GM21447 (cell line): ENCODE measurements at regions not wholly inside any gene's neighbourhood (a gene's known extent, or its start where the extent isn't known, plus 50 kb on each side); places are given as distances from the start of the nearest gene placed in this dataset.

ENCODE experiments used
- ATAC-seq: cut with Tn5 transposase; IDR thresholded peaks from one replicate; pipeline ENCODE4 v1.9.1; 2021; ENCODE audit not compliant: unreplicated experiment

DNA sequence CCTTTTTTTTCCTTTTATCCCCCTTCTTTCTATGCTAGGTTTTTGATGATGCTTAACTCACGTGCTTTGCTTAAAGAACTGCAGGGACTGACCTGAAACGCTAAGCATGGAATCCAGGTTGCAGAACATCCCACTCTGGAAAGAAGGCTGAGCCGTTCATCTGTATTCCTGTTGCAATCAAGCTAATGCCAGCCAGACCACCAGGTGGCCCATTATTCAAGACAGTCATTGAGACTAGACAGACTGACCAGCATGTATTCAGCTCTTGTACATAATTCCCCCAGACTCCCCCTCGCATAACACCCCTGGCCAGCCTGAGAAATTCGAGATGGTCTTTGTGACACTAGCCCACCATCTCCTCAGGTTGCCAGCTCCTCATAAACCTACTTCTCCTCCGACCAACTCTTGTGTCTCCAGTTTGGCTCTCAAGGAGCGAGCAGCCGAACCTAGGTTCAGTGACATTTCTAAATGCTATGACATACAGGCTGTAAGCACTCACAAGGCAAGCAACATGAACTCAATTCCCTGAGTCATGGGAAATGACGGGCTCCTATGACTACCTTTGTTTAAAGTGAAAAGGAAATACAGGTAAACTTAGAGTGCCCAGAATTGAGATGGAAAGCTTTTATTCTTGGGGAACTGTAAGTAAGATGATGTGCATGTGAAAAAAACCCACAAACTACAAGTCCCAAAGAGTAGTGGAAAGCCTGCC lies 309.3 kb upstream of the CDYL start:
- no peak for ATAC-seq

DNA sequence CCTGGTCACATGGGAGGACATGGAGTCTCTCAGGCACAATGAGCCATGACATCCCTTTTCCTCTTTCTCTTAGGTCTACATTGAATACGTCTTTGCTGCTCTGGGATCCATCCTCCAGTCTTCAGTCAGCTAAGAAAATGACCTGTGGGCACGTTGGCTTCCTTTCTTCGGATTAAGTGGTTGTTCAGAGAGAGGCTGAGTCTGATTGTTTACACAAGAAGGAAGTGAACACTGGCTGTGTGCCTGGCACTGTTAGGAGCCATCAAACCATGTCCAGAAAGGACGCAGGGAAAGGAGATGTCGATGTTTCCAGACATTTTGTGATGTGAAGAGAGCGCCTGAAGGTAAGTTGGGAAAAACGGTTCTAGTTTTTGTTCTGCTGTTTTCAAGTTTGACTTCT lies 309.9 kb upstream of the CDYL start:
- no peak for ATAC-seq

- ATAC-seq: no peak
Observed at GRCh38 chr6:4464638-4465037, 311.6 kb upstream of the CDYL start.

DNA sequence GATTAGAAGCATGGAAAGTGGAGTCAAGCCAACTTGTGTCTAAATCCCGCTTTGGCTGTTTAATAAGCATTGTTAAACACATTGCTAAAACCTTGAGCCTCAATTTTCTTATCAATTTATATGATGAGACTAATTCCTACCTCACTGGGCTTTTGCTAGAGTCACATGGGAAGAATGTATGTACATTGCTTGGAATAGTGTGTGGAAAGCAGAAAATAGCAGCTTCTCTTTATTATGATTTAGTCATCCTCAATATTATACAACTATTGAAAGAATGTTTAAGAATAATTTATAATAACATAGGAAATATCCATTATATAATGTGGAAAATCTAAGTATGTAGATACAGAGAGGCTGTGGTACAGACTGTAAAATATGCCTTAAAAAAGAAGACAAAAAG lies 313.0 kb upstream of the CDYL start:
- ATAC-seq: no peak

DNA sequence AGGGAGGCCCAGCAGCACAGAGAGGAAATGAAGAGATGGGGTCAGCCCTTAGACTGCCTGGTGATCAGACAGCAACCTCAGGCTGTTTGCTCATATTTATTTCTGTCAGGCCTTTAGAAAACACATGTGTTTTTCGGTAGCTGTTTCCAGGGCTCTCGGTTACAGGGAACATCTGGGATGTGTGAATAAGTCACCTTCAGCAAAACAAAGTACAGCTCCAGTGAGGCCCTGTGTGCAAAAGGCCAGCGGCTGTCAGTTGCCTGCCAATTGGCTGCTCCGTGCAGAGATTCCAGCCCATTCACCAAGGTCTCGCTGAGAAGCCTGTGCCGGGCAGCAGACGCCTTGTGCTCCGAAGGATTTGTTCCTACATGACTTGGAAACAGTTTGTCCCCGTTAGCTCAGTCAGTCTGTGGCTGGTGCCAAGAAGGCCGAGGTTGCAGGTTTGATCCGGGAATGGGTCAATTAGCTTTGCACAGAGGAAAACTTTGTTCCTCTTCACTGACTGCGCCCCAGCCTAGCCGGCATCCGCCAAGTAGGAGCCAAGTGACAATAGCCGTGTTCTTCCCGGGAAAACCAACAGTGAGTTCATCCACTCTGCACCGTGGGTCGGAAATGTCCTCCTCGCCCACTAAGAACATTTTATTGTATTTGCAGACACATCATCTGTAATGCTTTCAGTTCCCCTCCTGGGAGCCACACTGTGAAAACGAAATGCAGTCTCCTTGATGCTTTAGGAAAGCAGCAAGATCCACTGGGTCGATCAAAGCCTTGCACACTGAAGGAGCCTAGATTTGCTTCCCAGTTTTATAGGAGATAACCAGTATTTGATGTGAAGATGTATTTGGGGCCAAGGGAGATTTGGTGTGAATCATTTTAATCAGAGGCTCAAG lies 315.4 kb upstream of the CDYL start:
- ATAC-seq: no peak

- ATAC-seq: no peak
Observed at GRCh38 chr6:4459996-4460395, 316.2 kb upstream of the CDYL start.

DNA sequence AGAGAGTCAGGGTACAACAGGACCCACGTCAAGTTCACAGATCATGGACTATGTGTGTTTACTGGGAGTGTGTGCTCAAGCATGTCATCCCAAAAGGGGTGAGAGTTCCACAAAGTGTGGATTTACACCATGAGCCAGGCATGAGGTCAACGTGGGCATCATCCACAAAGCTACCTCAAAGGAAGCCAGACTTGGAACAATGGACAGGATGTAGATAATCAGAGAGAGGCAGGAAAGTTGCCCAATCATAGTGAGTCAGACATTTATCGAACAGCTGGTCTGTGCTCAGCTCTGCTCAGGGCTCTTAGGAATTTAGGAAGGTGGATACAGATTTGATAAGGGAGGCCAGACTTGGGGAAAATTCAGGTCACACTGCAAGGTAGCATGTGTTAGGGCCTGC lies 317.2 kb upstream of the CDYL start:
- ATAC-seq: no peak

GRCh38 chr6:4451718-4452117 lies 316.3 kb upstream of the ECI2 start:
- ATAC-seq: no peak

DNA sequence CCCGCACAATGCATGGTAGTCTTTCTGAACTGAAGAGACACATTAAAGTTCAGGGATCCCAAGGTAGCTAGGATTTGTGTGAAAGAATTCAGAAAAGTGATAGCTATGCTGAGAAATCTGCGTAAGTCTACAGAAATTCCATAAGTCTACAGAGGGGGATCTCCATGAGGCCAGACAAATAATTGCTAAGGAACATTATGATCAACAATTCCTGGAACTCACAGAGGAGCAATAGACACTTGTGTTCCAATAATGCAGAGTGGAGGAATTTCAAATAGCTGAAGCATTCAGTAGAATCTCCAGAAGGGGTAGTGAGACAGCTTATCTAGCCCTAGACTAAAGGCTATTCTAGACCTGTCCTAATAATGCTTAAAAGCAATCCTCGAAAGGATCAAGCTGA lies 315.7 kb upstream of the ECI2 start:
- ATAC-seq: no peak

GRCh38 chr6:4450237-4450636 lies 314.9 kb upstream of the ECI2 start:
- ATAC-seq: no peak

DNA sequence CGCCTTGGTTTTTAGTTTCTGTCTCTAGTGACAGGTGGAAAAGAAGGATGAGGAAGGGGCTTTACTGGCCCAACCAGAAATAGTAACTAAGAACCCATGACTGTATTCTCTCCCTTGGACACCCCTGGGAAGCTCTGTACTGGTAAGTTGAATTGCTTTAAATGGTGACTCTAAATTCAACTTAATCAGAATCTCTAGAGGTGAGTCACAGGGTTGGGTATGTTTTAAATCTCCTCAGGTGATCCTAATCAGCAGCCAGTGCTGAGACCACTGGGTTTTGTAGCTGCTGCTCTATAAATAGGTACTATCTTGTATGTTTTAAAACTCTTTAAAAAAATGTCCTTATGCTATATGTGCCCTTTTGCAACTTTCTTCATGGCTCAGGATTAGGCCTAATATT lies 314.0 kb upstream of the ECI2 start:
- ATAC-seq: no peak

DNA sequence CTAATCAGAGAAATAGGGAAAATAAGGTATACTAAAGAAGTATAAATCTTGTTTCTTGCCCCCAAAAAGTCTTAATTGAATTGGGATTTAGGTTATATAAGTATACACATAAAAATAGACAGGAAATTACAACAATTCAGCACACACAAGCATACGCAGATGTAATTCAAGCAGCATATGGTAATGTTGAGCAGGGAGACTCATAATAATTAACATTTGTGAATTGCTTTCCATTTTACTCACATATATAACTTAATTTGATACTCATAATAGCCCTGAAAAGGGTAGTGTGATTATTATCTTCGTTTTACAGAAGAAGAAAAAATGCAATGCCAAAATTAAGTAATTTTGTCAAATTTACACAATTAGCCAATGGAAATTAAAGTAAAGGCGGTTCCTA lies 313.5 kb upstream of the ECI2 start:
- no peak for ATAC-seq

- ATAC-seq: no peak
Observed at GRCh38 chr6:4447639-4448330, 312.4 kb upstream of the ECI2 start.

DNA sequence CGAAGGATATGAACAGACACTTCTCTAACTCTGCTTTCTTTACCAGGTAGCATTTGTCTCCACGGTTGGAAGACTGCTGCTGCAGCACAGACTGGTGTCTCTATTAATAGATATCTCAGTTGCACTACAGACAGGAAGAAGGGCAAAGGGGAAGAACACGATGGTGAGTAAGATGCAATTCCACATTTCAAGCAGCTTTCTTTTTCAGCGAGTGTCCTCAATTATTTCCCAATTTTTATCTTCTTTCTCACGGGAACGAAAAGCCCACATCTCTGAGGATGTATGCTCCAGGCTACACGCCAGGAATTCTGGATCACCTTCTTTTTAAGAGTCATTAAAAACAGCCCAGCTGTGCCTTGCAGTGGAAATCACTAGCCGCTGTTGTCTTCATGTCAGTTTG lies 311.6 kb upstream of the ECI2 start:
- ATAC-seq: no peak

DNA sequence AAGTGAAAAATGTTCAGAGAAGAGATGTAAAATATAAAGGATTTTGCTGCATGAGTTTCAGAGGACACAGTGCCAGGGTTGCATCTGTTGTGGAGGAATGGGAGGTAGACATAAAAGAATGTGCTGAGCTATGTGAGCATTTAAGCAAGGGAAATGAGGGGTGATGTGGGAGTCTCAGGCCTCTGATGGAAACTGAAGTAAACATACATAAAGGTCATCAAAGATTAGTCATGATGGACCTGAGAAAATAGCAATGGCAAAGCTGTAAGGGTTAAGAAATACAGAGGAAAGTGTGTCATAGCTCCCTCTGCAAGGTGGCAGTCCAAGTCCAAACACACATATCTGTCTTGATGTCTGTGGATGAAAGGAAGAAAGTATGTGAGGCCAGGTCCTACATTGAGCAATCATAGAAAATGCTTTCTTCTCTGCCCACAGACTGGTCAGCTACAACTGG lies 306.6 kb upstream of the ECI2 start:
- no peak for ATAC-seq

DNA sequence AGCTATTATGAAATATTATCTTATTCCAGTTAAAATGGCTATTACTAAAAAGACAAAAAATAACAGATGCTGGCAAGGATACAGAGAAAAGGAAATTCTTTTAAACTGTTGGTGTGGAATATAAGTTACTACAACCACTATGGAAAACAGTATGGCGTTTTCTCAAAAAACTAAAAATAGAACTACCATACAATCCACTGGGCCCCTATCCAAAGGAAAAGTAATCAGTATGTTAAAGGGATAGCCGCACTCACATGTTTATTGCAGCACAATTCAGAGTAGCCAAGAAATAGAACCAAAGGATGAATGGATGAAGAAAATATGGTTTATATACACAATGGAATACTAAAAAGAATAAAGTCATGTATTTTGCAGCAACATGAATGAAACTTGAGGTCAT lies 303.8 kb upstream of the ECI2 start:
- ATAC-seq: no peak

GRCh38 chr6:4437342-4437741 lies 302.0 kb upstream of the ECI2 start:
- no peak for ATAC-seq

GRCh38 chr6:4435981-4436445 lies 300.6 kb upstream of the ECI2 start:
- ATAC-seq: no peak

DNA sequence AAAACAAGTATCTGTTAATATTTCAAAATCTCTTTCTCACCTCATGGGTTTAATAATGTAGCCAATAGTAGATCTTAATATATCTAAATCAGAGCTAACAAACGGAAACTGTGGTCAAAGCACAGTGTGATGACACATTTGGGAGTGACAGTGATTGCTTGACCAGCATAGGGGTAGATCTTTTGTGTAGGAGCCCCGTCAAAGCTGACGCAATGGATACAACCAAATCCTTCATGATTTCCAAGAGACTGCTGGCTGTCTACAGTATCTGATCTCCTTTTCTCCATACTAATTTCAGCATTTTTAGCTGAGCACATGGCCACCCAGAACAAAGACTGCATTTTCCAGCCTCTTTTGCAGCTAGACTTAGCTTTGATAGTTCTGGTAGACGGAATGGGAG lies 299.3 kb upstream of the ECI2 start:
- no peak for ATAC-seq

DNA sequence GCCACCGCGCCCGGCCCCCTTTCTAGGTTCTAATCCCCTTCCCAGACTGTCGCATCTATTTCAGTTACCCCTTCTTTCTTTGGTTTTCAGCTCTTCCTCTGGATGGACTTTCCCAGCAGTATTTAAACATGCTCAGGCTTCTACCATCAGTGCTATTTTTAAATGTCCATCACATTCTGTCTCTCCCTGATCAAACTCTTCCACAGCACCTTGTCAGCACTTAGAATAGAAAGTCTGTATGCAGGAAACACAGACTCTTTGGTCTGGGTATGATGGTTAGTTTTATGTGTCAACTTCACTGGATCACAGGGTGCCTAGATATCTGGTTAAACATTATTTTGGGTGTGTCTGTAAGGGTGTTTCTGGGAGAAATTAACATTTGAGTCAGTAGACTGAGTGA lies 297.8 kb upstream of the ECI2 start:
- ATAC-seq: no peak

DNA sequence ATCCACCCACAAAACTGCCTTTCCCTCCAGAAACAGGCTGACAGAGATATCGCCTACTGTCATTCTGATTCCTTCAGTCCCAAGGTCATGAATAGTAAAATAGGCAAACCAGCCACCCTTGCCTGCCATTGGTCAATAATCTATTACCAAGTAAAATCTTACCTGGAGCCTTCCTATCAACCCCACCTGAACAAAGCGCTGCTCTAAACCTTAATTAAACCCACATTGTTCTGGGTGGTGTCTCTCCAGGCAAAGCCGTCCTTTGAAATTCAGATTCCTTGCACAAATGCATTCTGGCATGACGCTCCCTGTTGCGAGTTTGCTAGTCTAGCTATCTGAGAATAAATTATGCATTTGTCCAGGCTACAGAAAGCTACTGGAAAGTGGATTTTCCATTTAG lies 291.6 kb upstream of the ECI2 start:
- ATAC-seq: no peak

DNA sequence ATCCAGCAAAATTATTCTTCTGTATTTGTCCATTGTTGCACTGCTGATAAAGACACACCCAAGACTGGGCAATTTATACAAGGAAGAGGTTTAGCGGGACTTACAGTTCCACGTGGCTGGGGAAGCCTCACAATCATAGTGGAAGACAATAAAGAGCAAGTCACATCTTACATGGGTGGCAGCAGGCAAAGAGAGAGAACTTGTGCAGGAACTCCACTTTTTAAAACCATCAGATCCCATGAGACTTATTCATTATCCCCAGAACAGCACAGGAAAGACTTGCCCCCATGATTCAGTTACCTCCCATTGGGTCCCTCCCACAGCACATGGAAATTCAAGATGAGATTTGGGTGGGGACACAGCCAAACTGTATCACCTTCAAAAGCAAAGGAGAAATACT lies 286.5 kb upstream of the ECI2 start:
- ATAC-seq: no peak
